IPS-NIHi7 (cell line): ENCODE measurements at regions not wholly inside any gene's neighbourhood (a gene's known extent, or its start where the extent isn't known, plus 50 kb on each side); places are given as distances from the start of the nearest gene placed in this dataset.
"Not testable (repeated sequence)": the region's sequence is repeated elsewhere in the genome, so short reads cannot be mapped to it uniquely, and the experiment has no call there.

Experiments used
- DNase-seq: peaks from one replicate; pipeline ENCODE4 v3.0.0; 2012; ENCODE audit warnings: mixed read lengths; ENCODE audit errors: extremely low spot score

DNA sequence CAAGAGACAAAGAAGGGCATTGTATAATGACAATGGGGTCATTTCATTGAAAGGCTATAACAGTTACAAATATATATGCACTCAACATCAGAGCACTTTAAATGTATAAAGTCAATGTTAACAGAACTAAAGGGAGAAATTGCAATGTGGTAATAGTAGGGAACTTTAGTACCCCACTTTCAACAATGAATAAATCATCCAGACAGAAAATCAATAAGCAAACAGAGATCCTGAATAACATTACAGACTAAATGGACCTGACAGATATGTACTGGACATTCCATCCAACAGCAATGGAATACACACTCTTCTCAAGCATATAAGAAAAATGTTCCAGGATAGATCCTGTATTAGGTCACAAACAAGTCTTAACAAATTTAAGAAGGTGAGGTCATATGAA is 90.5 kb upstream of the ALKAL2 start:
- DNase-seq: no peak

DNA sequence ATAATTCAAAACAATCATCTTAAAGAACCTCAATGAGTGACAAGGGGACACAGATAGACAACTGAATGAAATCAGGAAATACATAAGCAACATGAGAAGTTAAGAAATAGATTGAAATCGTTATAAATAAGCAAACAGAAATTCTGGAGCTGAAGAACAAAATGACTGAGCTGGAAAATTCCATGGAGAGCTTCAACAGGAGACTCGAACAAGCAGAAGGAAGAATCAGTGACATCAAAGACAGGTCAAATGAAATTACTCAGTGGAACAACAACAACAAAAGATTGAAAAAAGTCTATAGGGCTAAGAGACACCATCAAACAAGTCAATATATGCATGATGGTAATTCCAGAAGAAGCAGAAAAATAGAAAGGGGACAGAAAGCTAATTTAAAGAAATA is 89.5 kb upstream of the ALKAL2 start:
- no peak for DNase-seq

DNA sequence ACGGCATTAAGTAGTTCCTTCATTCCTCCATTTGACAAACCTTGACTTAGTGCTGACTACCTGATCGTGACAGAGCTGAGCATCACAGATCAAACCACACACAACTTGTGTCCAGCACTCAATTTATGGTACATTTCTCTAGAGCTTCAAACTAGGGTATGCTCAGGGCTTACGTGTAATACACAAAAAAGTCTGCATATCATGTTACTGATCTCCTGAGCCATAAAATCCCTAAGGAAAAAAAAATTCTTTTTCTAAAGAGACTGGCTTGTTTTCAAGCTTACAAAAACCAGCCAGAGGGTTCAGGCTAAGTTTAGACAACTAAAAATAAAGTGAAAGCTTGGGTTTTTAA is 88.0 kb upstream of the ALKAL2 start:
- DNase-seq: no peak

DNA sequence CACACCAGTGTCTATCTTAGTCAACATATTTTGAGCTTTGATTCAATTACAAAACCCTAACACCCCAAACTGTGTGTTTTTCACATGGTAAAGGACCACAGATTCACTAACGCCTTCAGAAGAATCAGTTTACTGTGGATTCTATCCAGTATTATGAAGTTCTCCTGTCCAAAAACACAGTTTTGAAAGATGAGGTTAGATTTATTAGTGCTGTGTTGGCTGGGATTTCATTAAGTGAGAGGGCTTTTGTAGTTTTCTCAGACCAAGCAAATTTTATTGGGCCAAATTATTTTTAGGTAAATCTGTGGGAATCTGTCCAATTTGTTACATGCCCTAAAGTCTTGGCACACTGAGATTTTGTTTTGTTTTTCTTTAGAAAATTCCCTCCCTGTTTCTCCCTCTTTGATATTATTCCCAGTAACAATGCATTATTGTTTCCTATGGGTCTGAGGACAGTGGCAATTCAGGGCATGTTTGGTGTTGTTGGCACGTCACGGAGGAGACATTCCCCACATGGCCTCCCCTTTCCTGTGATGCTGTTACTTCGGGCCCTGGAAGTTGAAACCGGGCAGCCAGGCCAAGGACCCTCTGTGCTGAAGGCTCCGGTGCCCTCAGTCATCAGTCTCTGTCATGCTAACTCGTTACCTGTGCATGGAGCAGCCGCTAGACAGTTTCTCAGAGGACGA is 87.5 kb upstream of the ALKAL2 start:
- DNase-seq: no peak

DNA sequence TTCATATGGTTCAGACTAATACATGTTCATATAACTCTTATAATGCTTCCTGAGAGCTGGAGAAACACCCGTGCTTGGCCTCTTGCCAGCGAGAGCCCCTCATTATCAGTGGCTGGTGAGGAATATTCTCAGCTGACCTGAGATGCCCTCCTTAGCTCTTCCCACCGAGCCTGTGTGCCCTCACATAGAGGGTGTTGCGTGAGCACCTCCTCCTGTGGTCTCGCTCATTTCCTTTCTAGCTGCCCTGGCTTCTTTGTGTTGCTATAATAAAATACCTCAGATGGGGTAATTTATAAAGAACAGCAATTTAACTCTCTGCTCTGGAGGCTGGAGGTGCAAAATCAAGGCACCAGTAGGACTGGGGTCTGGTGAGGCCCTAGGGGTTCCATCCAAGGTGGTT is 80.5 kb upstream of the ALKAL2 start:
- DNase-seq: no peak

DNA sequence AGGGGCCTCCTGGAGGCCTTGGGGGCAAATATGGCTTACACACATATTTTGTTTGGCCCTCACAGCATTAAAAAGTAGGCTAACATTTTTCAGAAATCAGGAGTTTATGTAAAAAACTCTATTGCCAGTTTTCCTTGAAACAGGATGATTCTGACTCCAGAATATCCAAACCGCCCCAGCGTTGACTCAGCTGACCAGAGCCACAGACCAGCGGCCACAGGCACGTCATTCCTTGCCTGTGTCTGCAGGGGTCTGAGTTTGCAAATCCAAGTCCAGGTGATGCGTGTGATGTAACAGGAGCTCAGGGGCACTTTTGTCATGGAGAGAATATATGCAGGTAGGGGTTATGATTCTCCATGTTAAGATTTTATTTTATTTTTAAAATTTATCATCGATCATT is 79.4 kb upstream of the ALKAL2 start:
- no peak for DNase-seq

DNA sequence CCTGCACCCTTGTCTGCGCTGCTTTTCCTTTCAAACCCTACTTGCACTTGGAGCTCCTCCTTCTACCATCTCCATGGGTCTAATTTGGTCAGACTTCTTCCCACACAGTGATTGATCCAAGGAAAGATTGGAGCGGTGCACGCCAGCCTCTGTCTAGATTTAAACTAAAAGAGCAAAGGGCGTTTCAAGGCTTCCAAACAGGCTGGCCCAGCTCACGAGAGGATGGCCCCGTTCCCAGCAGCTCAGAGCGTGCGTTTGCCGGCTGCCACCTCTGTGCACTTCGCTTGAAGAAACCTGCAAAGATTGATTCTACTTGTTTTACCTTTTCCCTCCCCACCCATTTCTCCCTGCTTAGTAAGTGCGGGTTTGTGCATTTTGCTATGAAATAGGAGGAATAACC is 78.8 kb upstream of the ALKAL2 start:
- no peak for DNase-seq

DNA sequence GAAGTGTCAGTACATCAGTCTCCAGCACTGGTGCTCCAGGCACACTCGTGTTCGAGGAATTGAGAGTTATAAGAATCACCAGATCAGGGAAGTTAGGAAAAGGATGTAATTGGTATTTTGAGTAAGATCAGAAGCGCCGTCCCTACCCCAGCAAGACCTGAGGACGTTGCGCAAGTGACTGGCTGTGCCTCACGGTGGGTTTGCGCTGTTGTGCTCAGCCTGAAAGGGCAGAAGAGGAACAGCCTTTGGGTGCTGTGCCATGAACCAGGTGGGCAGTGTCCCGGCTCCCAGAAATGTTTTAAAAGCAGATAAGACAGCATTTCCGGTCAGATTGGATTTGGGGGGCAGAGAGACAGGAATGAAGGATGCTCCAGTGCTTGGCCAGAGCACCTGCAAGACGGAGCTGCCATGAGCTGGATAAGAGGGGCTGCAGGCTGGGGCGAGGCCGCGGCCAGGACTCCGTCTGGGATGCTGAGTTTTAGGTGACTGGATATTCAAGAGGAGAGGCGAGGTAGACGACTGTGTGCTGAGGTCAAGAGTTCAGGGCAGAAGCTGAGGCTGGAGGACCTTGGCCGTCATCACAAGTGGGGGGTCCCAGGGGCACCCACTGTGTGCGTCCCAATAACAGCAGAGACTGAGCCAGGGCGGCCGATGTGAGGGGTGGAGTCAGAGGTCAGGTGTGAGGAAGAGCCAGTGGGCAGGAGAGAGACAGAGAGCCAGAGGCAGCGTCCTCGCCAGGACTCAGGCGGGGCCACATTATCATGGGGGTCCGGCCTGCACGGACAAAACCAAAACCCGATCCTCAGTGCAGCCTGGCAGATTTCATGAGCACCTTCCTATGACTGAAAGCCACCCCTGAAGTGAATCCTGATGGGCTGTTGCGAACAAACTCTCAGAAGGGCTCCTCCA is 77.7 kb upstream of the ALKAL2 start:
- no peak for DNase-seq

DNA sequence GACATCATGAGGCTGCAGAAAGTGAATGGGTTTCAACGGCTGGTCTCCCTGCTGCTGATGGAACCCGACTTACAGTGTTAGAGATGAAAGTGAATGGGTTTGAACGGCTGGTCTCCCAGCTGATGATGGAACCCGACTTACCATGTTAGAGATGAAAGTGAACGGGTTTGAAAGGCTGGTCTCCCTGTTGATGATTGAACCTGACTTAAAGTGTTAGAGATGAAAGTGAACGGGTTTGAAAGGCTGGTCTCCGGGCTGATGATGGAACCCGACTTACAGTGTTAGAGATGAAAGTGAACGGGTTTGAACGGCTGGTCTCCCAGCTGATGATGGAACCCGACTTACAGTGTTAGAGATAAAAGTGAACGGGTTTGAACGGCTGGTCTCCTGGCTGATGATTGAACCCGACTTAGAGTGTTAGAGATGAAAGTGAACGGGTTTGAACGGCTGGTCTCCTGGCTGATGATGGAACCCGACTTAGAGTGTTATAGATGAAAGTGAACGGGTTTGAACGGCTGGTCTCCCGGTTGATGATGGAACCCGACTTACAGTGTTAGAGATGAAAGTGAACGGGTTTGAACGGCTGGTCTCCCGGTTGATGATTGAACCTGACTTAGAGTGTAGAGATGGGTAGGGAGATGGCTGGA is 76.1 kb upstream of the ALKAL2 start:
- DNase-seq: no peak

DNA sequence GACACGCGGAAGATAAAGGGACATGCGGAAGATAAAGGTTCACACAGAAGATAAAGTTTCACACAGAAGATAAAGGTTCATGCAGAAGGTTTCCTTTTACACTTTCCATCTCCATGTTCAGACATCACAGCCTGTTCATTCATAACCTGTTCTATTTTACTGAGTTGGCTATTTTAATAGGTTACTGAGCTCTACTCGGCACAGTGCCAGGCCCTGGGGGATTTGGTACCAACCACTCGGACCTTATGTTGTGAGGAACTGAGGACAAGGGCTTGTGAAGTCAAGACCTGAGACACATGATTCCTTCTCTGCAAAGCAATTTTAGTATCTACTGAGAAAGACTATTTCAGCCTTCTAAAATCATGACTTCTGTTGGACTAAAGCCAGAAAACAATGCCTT is 75.0 kb upstream of the ALKAL2 start:
- DNase-seq: no peak

DNA sequence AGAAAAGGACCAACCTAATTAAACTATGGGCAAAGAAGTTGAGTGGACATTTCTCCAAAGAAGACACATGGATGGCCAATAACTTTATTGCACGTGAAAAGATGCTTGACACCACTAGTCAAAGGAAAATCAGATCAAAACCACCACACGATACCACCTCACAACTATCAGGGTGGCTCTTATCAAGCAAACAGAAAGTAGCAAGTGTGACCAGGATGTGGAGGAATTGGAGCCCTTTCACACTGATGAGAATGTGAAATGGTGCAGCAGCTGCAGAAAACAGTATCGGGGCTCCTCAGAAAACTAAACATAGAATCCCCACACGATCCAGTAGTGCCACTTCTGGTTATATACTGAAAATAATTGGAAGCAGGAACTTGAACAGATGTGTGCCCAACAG is 72.2 kb upstream of the ALKAL2 start:
- no peak for DNase-seq

DNA sequence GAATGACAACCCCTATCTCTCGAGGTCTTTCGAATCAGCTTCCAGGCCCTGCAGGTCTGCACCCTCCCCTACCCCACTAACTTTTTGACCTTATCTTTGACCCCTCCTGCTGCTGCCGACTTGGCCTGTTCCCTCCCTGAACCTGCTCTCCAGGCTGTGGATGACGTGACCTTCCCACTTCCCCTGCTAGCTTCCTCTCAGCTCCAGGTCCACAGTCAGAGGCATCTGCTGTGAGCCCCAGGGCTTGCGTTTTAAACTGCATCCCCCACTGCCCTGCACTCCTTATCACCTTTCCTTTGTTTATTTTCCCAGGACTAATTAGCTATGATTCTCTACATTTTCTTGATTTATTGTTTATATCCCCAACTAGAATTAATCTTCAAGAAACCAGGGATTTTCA is 71.2 kb upstream of the ALKAL2 start:
- no peak for DNase-seq

DNA sequence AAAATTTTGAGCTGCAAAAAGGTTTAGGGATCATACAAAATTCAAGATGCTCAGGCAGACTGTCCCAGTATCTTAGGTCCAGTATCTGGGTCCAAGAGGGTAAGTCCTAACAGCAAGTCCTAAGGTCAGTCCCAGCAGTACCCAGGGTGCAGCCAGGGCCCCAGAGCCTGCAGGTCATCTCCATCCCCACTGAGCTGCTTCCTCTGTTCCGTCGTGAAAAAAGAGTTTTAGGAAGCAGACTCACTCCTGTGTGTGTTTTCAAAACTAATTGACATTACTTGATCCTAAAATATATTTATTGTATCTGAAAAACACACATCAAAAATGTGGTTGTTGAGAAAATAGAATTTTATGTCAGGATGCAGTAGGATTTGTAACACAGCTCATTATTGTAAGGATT is 69.9 kb upstream of the ALKAL2 start:
- DNase-seq: no peak

DNA sequence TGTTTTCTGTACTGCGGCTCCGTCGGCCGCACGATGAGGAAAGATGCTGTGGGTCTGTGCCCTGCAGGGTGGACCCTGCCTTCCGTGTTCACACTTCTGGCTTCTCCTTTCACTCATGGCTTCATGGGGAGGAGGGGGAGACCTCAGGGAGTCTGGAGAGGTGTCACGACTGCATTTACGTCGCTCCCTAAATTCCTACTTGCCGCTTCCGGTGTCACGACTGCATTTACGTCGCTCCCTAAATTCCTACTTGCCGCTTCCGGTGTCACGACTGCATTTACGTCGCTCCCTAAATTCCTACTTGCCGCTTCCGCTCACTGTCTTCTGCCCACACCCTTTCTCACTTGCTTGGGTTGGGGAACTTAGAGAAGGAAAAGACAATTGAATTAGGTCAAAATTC is 68.4 kb upstream of the ALKAL2 start:
- DNase-seq: not testable (repeated sequence)

DNA sequence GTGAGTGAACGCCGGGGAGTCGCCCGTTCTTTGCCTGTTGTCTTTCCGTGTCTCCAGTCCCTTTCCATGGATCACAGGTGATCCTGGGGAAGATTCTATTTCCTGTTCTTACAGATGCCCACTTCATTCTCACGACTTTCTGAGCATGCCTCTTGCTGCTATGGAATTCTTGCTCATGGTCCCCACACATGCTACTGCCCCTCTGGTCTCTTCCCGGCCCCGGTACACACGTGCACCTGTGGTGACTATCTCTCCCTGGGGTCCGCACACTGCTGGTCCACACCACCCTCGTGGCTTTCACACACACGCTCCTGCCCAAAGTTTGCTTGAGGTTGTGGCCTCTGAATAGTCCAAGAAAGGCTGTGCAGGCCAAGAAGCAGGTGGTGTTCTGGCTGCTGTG is 67.9 kb upstream of the ALKAL2 start:
- no peak for DNase-seq

DNA sequence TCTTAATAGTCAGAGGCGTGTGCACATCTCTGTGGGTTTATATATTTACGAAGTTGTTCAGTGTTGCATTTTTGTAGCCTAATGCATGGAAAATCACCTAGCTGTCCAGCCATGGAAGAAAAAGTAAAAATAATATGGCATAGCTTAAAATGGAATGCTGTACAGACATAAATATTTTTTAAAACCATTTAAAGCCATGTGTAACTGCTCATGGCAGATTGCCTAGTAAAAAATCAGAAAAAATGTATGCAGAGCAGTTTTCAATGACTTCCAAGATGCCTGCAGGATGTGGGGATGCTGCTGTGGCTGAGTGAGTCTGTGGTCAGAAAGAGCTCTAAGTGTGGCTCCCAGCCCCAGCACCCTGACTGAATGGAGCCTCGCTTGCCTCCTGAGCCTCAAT is 64.8 kb upstream of the ALKAL2 start:
- DNase-seq: no peak

DNA sequence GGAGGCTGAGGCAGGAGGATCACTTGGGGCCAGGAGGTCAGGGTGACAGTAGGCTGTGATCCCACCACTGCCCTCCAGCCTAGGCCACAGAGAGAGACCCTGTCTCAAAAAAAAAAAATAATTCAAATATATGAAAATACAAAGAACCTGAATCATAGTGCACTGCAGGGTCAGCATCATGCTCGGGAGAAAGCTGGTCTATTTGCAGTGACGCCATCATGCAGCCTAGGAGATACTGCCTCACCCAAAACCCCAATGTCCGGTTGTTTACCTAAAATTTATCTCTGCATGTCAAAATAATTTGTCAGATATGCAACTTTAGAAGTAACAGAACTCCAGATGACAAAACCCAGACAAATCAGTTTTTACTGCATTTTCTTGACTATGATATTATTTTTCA is 61.5 kb upstream of the ALKAL2 start:
- no peak for DNase-seq

DNA sequence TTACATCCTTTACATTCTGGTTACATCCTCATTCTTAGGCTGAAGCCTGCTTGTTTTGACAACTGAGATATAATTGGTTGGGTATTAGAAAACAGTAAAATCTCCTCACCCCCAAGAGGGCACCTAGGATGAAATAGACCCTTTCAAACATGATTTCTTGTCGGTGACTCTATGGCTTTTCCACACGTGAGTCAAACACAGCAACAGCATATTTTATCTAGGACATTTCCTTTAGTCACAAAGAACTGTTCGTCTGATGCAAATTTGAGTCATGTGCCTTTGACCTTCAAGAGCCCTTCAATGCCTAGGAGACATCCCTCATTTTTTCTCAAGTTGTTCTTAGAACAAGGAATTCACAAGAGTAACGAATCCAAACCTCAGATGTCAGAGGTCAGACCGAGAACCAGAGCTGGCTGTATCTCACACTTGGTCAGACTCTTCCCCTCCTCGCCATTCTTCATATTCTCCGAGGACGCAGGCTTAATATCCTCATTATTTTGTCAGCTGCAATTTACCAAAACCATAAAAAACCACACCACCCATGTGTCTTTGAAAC is 60.5 kb upstream of the ALKAL2 start:
- no peak for DNase-seq

DNA sequence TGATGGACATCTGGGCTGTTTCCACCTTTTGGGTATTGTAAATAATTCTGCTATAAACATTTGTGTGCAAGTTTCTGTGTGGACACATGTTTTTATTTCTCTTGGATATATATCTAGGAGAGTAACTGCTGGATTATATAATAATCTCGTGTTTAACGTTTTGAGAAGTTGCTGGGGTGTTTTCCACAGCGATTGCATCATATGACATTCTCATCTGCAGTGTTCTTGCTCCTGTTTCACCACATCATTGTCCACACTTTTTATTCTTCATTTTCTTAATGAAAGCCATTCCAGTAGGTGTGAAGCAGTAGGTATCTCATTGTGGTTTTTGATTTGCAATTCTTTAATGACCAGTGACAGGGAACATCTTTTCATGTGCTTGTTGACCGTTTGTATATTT is 56.9 kb upstream of the ALKAL2 start:
- no peak for DNase-seq

DNA sequence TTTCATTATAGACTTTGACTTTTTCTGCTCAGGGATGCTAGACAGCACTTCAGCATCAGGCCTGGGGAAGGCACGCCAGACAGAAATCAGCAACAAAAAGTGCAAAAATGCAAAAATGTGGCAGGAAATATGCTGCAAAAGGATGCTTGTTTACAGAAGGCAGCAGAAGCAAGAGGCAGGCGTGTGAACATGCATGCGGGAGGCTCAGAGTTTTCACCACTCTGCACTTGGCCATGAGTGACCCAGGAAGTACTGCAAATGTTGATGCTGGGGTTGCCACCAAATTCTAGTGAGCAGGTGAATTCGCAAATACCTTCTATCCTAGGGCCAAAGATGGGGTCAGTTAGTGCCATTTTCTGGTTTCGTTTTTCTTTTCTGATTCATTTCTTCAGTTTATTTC is 55.5 kb upstream of the ALKAL2 start:
- DNase-seq: no peak

DNA sequence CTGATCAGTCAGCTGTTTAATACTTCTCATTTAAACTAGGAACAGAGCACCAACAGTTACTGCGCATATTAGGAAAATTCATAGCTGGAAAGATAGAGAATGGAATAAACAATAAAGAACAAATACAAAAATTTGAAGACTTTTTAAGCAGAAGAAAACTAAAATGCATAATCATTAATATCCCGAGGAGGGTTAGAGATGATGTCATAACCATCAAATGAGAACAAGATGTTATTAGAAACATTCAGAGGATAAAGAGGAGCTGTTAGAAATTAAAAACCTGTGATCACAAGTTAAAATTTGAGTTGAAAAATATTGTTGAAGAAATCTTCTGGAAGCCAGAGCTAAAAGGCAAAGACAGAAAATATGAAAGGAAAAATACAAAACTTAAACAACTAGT is 54.0 kb upstream of the ALKAL2 start:
- no peak for DNase-seq

DNA sequence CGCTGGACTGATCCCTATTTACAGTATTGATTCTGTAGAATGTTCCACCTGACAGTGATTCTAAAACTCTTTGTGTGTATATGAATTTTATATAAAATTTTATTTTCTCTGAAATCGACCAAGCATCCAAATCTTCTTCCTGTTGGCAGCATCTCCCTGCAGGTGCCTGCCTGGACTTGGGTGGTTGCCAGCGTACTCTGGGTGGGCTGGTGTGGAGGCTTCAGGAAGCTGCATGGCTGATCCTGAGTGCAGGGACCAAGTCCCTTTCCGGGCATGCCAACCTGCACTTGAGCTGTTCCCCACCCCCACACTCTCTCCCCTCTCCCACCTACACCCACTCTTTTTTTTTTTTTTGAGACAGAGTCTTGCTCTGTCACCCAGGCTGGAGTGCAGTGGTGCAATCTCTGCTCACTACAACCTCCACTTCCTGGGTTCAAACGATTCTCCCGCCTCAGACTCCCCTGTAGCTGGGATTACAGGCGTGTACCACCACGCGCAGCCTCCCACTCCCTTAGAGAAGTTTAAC is 53.2 kb upstream of the ALKAL2 start:
- DNase-seq: no peak
